GM18502 (cell line): ENCODE measurements at regions not wholly inside any gene's neighbourhood (a gene's known extent, or its start where the extent isn't known, plus 50 kb on each side); places are given as distances from the start of the nearest gene placed in this dataset.

ENCODE experiments used
- ATAC-seq: cut with Tn5 transposase; IDR thresholded peaks from one replicate; pipeline ENCODE4 v1.9.1; 2021; ENCODE audit warnings: mild to moderate bottlenecking; ENCODE audit not compliant: unreplicated experiment, poor library complexity

DNA sequence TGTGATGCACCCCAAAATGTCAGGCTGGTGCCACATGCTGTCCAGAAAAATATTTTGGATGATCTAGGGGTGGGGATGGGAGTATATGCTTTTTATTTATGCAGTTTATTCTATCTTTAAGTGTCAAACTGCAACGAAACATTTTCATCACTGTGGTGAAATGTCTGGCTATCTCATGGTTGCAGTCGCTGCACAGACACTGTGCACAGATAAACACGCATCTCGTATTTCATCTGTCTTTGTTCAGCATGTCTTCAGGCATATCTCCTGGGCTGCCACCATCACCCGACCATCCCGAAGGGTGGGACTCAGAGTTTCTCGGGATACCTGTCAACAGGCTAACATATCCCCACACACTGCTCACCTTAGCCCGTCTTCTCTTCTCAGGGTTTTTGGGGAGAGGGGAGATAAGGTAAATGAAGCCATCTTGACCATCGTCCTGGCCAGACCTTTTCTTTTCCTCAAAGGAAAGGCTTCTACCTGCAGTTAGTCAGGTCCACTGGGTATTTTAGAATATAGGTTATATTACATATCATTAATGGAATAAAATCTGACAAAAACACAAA is 80.7 kb upstream of the NABP1 start:
- ATAC-seq: no peak

- ATAC-seq: no peak
Measured at GRCh38 chr2:191598296-191598695, 79.6 kb upstream of the NABP1 start.

DNA sequence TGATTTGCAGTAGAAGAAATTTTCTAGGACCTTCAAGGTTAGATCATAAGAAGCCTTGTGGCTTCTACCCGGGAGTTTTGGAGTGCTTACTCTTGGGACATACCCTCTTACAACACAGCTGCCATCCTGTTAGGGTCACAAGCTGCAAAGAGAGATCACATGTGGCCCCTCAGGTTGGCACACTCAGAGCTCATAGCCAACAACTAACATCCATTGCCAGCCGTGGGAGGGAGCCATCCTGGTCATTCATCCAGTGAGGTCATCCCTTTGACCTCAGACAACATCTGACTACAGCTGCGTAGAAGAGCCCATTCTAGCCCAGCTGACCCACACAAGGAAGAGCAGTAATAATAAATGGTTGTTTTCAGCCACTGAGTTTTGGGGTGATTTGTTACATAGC is 76.9 kb upstream of the NABP1 start:
- no peak for ATAC-seq

GRCh38 chr2:191604154-191604553 is 73.8 kb upstream of the NABP1 start:
- ATAC-seq: no peak

DNA sequence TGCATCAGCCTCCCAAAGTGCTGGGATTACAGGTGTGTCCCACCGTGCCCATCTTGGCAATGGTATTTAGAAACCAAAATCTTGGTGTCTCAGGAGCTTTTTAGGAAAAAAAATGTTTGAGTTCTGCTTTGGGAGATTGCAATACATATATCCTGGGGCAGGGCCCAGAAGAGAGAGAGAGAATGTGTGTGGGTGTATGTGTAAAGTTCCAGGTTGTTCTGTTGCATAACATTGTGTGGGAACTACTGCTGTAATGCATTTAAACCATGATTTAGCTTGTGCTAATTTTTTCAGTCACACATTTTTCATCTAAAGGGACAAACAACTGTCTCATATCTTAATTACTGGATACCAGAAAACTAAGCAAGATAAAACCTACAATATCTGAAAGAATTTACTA is 70.8 kb upstream of the NABP1 start:
- ATAC-seq: no peak

GRCh38 chr2:191610756-191611155 is 67.2 kb upstream of the NABP1 start:
- ATAC-seq: no peak

DNA sequence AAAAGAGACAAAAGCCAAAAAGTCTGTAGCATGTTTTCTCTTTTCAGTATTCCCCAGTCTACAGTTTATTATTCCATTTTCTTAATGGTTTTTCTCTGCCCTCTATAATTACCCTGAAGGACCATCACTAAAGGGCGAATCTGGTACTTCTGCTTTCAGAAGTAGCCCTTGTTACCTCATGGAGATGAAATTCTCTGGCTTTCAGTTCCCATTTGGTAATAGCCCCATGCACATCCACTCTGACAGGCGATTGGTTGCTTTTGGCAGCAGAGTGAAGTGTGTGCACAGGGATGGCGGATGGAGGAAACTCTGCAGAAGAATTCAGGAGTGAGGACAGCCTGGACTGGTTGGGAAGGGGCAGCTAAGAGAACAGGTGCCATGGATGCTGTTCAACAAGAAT is 66.3 kb upstream of the NABP1 start:
- ATAC-seq: peak; percentile 98

- no peak for ATAC-seq
Measured at GRCh38 chr2:191612496-191612895, 65.4 kb upstream of the NABP1 start.

DNA sequence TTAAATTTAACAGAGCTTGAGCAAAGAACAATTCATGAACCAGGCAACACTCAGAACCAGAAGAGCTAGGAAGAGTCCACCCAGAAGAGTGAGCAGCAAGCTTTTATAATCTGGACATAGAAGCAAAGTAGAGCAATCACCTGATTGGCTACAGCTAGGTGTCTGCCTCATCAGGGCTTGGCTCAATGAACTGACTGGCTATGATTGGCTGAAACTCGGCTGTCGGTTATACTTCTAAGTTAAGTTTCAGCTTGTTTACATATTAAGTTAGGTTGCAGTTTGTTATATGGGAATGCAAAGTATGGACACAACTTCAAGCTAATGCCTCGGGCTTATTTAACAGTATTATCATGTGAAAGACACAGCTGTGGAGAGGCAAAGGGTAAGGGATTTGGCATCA is 63.2 kb upstream of the NABP1 start:
- no peak for ATAC-seq

GRCh38 chr2:191615596-191615995 is 62.3 kb upstream of the NABP1 start:
- ATAC-seq: no peak

GRCh38 chr2:191617575-191617974 is 60.4 kb upstream of the NABP1 start:
- ATAC-seq: peak; percentile 83

DNA sequence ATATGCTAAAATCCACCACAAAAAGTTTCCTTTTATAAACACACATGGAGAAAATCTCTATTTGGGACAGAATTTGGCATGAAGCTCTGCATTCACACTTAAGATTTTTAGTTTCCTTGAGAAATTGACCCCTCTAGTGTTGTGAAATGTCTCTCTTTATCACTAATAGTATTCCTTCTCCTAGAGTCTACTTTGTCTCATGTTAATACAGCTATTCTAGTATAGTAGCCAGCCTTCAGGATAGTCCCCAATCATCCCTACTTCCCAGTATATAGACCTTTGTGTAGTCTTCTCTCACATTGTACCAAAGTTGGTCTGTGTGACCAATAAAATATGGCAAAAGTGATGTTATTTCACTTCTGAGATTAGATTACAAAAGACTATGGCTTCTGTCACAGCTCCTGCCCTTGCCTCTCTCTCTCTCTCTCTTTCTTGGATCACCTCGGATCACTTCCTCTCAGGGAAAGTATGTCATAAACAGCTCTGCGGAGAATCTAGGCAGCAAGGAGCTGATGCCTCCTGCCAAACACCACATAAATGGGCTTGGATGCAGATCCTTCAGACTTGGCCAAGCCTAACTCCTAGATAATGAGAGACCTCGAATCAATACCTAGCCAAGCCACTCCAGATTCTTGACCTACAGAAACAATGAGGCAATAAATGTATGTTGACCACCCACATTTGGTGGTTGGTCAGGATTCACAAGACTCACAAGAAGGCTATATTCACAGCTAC is 59.7 kb upstream of the NABP1 start:
- ATAC-seq: peak; percentile 17

- ATAC-seq: no peak
Measured at GRCh38 chr2:191618786-191619185, 59.1 kb upstream of the NABP1 start.

DNA sequence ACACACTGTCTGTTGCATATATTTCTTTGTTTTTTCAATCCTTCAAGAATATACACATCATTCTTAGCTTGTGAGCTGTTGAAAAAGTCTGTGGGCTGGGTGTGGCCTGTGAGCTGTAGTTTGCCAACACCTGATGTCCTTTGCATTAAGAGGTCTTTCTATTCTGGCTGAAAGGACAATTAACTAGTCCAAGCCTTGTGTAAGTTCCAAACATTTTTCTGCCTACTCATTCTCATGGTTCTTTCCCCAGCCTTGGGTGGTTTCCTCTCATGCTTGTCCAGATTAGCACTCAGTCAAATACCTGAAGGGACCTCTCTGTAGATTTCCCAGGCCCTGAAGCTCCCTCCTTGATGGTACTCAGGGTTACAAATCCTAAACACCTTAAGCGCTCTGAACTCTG is 57.8 kb upstream of the NABP1 start:
- ATAC-seq: no peak

GRCh38 chr2:191622374-191623320 is 55.3 kb upstream of the NABP1 start:
- no peak for ATAC-seq

DNA sequence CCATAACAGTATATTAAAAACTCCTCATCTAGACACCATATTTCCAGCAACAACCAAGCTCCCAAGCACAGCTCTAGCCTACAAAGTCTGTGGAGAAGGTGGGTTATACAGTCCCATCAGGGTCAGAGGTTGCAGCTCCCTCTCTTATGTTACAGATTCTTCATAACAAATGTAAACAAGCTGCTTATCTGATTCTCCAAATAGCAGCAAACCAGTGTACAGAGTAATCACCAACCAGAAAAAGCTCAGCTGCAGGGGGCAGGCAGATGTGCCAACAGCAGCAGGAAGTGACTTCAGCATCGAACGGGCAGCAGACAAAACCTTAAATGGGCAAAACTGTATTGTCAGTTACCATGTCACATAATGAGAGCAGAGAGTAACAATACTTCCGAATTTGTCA is 52.9 kb upstream of the NABP1 start:
- no peak for ATAC-seq

DNA sequence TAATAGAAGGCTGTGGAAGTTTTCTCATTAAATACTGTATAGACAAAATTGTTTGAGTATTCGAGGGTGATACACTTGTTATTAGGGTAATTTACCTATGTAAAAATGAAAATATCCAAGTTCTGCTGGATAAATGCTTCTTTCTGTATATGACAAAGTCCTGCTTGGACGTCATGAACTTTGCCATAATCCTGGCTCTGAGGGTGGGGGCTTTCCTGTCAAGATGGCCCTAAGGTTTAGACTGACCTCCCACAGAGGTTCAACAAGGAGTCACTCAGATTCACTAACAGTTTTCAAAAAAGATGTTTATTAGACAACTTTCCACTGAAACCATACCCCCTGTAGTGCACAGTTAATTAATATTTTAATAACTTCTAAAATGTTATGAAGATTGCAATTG is 52.5 kb upstream of the NABP1 start:
- no peak for ATAC-seq

GRCh38 chr2:191626497-191627151 is 51.3 kb upstream of the NABP1 start:
- ATAC-seq: no peak

DNA sequence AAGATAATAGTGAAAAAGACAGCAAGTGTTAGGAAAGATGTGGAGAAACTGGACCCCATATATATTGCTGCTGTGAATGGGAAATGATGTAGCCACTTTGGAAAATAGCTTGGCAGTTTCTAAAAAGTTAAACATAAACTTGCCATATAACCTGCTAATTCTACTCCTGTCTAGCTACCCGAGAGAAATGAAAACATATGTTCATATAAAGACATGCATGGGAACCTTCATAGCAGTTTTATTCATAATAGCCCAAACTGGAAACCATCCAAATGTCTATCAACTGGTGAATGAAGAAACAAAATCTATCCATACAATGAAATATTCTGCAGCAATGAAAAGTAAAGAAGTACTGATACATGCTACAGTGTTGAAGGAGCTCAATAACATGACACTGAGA is 50.4 kb upstream of the NABP1 start:
- ATAC-seq: no peak
